Bone marrow (tissue), 2 donors: ENCODE measurements at regions not wholly inside any gene's neighbourhood (a gene's known extent, or its start where the extent isn't known, plus 50 kb on each side); places are given as distances from the start of the nearest gene placed in this dataset.
"Not testable (repeated sequence)": the region's sequence is repeated elsewhere in the genome, so short reads cannot be mapped to it uniquely, and the experiment has no call there.

ENCODE experiments used
- DNase-seq, 2 donors: peaks; one replicate each; lab custom pipeline; 2025; lab: John Stamatoyannopoulos, UW

DNA sequence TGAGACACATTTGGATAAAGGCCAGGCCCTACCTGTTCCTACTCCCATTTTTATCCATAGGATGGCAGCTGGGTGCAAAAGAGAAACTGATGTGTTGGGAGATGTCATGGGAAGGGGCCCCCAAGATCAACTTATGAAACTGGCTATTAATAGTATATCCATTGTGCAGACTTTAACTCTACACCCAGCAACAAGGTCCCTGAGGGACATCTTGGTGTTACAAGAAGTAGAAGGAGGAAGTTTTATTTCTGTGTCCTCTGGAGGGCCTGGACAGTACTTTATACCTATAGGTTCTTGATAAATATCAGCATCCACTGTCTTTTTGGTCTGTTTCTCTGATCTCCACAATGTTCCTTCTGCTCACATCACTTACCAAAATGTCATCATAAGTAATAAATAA lies 84.6 kb downstream of the BTG1 start:
- DNase-seq, result no peak

- DNase-seq, result no peak
Measured at GRCh38 chr12:92059960-92060359, 85.7 kb downstream of the BTG1 start.

- DNase-seq, result no peak
Measured at GRCh38 chr12:92058664-92059063, 87.0 kb downstream of the BTG1 start.

DNA sequence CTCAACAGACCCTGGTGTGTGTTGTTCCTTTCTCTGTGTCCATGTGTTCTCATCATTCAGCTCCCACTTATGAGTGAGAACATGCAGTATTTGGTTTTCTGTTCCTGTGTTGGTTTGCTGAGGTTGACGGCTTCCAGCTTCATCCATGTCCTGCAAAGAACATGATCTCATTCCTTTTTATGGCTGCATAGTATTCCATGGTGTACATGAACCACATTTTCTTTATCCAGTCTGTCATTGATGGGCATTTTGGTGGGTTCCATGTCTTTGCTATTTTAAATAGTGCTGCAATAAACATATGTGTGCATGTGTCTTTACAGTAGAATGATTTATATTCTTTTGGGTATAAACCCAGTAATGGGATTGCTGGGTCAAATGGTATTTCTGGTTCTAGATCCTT lies 88.9 kb downstream of the BTG1 start:
- not testable (repeated sequence) for DNase-seq

DNA sequence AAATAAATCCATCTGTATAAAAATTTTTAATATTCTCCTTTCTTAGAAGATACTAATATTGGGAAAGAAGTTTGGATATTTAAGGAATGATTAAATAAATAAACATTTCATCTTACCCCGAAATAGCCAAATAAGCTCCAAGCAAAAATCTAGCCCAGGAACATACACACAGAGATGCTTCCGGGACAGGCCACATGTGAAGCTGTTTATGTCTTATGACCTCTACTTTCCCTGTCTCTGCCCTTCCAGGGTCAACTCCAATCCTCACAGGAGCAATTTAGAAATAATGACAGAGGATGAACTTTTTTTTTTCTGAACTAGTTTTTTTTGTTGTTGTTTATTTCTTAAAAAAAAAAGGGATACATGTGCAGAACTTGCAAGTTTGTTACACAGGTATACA lies 89.4 kb downstream of the BTG1 start:
- DNase-seq, result no peak

GRCh38 chr12:92055877-92056276 lies 89.8 kb downstream of the BTG1 start:
- no peak for DNase-seq

DNA sequence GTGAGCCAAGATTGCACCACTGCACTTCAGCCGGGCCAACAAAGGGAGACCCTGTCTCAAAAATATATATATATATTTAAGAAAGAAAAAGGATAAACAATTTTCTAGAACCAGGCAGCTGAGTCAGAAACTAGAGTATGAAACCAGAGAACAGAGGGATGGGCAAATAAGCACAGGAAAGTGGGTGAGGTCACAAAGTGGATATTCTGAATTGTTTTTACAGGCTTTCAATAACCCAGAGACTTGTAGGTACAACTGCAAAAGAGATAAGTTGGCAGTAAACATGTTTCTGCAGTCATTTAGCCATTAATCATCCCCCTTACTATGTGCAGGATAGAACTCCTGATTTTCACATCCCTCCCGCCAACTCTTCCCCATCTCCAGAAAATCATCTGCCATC lies 94.2 kb downstream of the BTG1 start:
- DNase-seq, result no peak

DNA sequence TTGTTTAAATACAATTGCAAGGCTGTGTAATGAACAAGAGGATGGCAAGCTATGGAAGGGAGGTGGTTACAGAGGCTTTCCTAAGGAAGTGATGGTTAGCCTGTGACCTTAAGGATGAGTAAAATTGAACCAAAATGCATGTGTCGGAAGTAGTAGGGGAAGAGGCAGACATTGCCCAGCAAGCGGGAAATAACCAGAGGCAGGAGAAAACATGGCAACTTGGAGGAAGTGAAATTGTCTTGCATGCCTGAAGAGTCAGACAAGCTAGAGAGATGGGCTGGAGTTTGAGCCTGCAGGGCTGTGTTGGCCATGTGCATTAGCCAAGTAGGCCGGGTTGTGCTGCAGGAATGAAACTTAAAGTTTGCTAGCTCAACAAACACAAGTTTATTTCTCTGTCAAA lies 96.2 kb downstream of the BTG1 start:
- DNase-seq, result no peak

- no peak for DNase-seq
Measured at GRCh38 chr12:92047393-92047826, 98.2 kb downstream of the BTG1 start.

GRCh38 chr12:92046557-92047392 lies 98.9 kb downstream of the BTG1 start:
- no peak for DNase-seq

GRCh38 chr12:92045852-92046251 lies 99.8 kb downstream of the BTG1 start:
- no peak for DNase-seq

DNA sequence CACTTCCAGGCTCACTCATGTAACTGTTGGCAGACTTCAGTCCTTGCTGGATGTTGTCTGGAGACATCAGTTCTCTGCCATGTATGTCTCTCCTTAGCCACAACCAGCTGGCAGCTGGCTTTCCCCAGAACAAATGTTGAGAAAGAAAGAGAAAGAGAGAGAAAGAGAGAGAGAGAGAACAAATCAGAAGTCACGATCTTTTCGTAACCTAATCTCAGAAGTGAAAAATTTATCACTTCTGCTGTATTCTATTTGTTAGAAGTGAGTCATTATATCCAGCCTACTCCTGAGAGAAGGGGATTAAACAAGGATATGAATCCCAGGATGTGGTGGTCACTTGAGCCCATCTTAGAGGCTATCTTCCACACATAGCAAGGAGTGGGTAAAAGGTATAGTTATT lies 101.2 kb downstream of the BTG1 start:
- DNase-seq, result no peak

- no peak for DNase-seq
Measured at GRCh38 chr12:92042791-92043531, 102.7 kb downstream of the BTG1 start.

- DNase-seq, result no peak
Measured at GRCh38 chr12:92041742-92042141, 103.9 kb downstream of the BTG1 start.

GRCh38 chr12:92039046-92039445 lies 106.6 kb downstream of the BTG1 start:
- DNase-seq, result no peak

GRCh38 chr12:92038476-92038875 lies 107.2 kb downstream of the BTG1 start:
- DNase-seq, result no peak

- DNase-seq, result no peak
Measured at GRCh38 chr12:92036771-92037453, 108.7 kb downstream of the BTG1 start.

GRCh38 chr12:92036061-92036620 lies 109.5 kb downstream of the BTG1 start:
- no peak for DNase-seq

DNA sequence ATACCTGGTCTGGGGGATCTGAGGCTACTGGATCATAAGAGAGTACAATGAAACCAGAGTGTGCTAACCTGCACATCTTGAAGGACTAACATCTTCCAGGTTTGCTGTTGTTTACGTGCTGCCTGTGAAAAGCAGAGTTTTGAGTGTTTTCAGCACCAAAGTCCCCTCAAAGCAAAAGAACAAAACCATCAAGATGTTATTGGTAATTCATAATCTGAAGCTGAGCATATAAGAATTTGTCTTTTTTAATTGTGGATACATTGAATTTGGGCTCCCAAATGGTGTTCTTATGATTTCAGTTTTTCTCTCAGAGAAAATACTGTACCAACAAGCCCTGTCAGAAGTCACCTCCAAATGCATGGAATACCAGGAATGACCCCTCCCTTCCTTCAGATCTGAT lies 110.2 kb downstream of the BTG1 start:
- DNase-seq, result no peak

DNA sequence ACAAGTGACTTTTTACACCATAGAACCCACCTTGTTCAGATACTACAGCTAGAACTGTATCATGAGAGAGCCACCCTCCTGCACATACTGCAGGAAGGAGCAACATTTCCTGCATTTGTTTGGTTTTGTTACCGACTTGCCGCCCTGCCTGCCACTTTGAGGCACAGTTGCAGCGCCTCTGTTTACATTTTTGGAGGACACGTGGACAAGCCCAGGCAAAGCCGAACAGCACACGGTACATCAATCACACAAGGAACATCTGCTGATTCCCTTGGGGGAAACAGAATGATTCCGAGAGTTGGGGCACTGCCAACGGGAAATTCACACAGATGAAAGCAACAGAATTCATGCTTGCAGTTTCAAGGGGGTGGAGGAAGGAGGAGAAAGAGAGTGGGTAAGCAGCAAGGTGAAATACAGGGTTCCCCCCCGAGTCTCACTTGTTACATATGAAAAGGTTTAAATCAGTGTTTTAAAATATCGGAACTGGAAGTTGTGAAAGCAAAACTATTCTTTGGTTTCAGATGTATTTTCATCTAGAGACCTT lies 110.7 kb downstream of the BTG1 start:
- peak in 1 of 2 donors; percentile 16 for DNase-seq

- DNase-seq, result no peak
Measured at GRCh38 chr12:92034083-92034482, 111.6 kb downstream of the BTG1 start.

- DNase-seq, result no peak
Measured at GRCh38 chr12:92032965-92033364, 112.7 kb downstream of the BTG1 start.
